Head of caudate nucleus (tissue), 42 donors: ENCODE measurements at regions not wholly inside any gene's neighbourhood (a gene's known extent, or its start where the extent isn't known, plus 50 kb on each side); places are given as distances from the start of the nearest gene placed in this dataset.
A peak's percentile ranks its signal among the peaks of the same experiment; 100 is the strongest.

ENCODE experiments used
- DNase-seq, 42 donors: peaks; one replicate each; pipeline versions ENCODE4 v3.0.0 to v3.0.0-alpha.2; 2020 to 2021; ENCODE audit warnings: mixed read lengths in 7 of 42
- intact Hi-C: fragments of 100-400 bp; cut with DNase I; formaldehyde crosslinking; loops from one replicate; pipeline ENCODE4 v1.15.0; 2022

DNA sequence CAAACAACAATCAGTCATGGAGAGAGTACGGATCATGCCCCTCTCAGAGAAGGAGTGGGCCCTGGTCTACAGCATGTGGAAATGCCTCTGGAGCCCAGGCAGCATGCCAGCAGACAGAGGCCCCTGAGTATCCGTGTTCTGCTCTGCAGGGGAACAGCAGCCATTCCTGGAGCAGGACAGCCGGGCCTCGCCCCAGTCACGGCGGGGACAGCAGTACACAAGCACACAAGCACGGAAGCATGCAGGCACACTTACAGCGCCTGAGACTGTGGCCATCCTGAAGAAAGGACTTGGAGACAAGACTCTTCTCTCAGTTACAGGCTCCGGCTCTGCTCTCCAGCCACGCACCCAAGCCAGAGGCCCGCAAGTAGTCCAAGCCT, 102.6 kb upstream of the ALDH1B1 start:
- peak in 2 of 42 donors; percentile 34 to 37 for DNase-seq
- intact Hi-C loops = no loop called here

DNA sequence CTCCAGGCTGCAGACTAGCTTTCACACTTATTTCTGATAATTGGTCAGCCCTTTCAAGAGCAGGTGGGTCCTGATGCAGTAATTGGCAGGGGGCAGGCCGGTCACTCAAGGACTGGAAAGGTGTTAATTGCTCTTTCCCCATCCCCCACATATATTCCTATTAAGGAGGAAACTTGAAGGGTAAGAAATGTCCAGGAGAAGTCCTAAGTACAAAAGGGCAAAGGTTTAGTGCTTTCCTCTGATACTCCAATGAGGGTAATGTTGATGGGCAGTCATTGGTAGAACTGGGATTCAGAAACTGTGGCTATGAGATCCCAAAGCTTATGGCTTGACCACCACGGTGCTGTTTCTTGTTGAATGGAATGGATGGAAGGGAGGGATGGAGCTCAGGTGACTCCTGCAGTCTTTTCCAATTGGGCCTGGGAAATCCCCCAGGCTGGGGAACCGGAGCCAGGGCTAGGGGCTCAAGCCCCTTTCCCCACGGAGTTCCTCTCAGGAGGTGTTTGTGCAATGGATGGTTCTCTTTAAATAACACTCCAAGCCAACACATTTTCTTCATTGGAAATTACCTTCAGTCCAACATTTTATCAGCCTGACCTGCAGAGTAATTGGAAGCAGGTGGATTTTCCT, 103.2 kb upstream of the ALDH1B1 start:
- intact Hi-C loops = no loop called here
- peak in 1 of 42 donors; percentile 8 for DNase-seq

DNA sequence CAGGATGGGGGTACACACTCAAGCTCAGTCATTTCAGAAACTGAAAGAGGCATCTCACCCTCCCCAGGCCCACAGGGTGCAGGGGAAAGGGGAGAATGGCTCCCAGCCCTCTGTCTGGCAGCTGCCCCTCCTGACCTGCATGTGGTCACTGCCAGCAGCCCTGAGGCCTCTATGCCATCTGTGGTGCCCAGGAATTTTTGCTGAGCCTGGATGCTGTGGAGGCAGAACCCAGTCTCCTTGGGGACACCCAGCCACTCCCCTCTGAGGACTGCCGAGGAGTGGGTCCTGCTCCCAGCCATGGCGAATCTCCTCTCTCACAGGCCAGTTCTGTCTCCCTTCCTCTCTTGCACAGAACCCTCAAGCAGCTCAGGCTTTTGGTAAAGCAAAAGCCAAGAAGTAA, 104.0 kb upstream of the ALDH1B1 start:
- DNase-seq = peak in 1 of 42 donors; percentile 40
- intact Hi-C loops = no loop called here

DNA sequence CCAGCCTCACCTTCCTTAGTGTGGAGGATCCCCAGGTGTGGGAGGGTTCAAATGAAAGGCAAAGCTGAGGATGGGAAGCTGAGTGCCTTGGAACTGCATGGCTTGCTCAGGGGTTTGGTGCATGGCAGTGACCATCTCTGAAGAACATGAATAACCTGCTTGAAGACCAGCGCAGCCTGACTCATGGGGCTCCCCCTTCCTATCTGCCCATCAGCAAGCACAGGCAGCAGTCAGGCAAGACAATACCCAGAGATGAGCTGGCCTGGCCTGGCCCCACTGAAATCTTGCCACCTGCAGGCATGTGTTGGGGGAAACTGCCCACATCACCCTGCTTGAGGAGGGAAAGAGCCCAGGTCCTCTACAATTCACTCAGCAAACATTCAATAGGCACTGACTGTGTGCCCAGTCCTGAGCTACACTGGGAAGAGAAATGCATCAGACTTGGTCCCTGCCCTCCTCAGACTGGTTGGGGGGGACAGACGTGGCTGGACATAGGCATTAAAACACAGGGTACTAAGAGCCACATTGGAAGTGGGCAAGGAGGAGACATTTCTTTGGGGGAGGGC, 105.0 kb upstream of the ALDH1B1 start:
- intact Hi-C loops = no loop called here
- peak in 1 of 42 donors; percentile 32 for DNase-seq

DNA sequence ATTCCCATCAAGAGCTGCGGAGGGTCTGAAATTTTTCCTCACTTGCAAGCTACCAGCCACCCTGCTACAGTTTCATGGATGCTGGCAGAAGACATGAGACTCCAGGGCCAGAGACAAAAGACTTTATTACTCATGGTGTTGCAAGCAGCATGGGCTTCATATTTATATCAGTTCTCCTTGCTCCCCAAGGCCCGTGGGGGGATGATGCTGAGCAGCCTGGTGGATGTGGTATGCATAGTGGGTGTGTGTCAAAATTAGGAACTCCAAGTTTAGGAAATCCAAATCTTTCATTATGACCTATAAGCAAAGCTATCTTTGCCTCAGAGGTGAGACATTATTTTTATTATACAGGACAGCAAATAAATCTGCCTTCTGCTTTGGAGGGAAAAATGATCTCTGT, 105.7 kb upstream of the ALDH1B1 start:
- peak in 1 of 42 donors; percentile 28 for DNase-seq
- intact Hi-C loops = no loop called here

DNA sequence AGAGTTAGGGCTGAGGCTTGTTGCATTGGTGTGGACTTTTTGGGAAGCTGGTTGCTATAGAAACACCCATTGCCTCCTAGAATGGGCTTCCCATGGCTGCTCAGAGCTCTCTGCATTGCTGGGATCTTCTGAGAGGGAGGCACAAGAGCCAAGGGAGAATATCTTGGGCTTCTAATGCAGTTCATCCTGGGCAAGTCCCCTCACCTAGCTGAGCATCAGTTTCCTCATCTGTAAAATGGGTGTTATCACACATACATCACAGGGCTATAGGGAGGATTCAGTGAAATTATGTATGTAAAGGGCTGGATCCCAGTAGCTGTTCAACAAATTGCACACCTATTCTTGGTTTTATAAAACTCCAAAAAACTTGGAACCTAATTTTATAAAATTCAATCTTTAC, 106.1 kb upstream of the ALDH1B1 start:
- intact Hi-C loops = no loop called here
- peak in 1 of 42 donors; percentile 17 for DNase-seq

- DNase-seq = peak in 1 of 42 donors; percentile 15
- intact Hi-C loops = no loop called here
These were observed 107.3 kb upstream of the ALDH1B1 start for GRCh38 chr9:38285236-38285635.

DNA sequence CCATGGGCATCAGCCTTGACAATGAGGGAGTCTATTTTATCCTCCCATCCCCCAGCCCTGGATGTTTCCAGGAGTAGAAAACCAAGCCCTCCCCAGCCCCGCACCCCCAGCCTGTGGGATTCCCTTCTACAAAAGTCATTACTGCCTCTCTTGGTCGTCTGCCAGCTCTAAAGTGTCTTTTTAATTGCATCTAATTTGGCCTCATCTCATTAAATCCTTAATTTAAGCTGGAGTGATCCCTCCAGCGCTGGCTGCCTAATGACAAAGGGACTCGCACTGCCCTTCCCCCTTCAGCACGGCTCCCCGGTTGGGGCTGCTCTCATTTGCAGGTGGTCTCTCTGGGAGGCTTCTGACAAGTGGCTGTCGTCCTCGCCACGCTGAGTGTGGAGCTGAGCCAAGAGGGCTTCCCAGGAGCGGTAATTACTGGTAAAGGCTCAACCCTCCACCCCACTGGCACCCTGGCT, 107.9 kb upstream of the ALDH1B1 start:
- peak in 3 of 42 donors; percentile 8 to 35 (median 11) for DNase-seq
- intact Hi-C loops = no loop called here

GRCh38 chr9:38284039-38284575, 108.4 kb upstream of the ALDH1B1 start:
- no peak for DNase-seq
- intact Hi-C loops = no loop called here

DNA sequence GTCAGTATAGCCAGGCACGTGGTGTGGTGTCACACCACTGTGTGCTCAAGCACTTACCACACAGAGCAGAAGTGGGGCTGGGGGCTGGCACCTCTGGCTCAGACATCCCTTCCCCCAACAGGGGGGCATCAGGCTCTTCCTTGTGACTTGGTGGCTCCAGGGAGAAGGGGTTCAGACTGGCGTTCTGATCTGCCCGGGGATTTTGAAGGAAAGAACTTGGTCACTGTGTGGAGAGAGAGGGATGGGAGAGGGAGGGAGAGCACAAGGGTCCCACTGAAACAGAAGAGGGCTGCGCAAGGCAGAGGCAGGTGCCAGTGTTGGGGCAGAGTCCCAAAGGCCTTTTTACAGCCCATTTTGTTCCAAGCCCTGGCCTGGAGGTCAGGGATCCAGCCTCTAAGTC, 109.7 kb upstream of the ALDH1B1 start:
- intact Hi-C loops = no loop called here
- DNase-seq = no peak

- intact Hi-C loops = no loop called here
- no peak for DNase-seq
These were observed 110.6 kb upstream of the ALDH1B1 start for GRCh38 chr9:38281917-38282316.

- DNase-seq = no peak
- intact Hi-C loops = no loop called here
These were observed 111.3 kb upstream of the ALDH1B1 start for GRCh38 chr9:38281196-38281595.

DNA sequence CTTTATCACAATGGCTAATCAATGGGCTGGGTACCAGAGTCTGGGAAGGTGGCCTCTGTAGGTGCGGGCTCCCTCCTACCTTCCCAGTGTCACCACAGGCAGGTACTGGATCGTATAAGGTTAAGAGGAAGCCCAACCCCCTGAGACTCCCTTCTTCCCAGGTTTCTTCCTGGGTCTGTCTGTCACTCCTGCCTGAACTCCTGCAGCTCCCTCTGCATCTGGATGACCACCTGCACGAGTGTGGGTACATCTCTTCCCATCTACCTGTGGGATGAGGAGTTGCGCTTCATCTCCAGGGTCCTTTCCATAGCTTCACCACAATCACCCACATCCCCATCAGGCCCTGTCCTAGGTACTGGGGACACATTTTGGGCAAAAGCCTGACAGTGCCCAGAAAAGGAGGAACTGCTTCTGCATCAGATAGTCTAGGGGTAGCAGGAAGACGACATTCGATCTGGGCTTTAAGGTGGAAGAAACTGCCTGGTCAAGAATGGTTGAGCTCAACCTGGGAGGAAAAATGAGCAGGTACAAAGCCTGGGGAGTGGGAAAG, 112.2 kb upstream of the ALDH1B1 start:
- DNase-seq = no peak
- intact Hi-C loops = no loop called here

- intact Hi-C loops = no loop called here
- DNase-seq = peak in 2 of 42 donors; percentile 12 to 21
These were observed 113.4 kb upstream of the ALDH1B1 start for GRCh38 chr9:38278931-38279679.

DNA sequence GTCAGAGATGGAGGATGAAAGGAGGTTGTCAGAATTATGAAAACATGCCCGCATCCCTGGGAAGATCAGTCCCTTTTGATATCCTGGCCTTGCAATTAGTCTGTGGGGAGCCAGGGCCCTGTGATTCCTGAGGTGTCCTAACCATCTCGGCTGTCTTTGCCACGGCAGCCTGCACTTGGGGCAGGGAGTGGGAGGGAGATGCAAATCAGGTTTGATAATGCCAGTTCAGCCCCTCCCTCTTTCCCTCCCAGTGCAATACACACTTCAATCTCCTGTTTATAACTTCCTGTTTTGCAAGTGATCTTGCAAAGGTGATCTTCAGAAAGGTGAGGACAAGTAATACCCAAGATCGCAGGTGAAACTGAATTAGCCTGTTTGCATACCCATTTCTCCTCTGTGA, 114.0 kb upstream of the ALDH1B1 start:
- intact Hi-C loops = no loop called here
- DNase-seq = peak in 1 of 42 donors; percentile 13

GRCh38 chr9:38277601-38278200, 114.8 kb upstream of the ALDH1B1 start:
- DNase-seq = peak in 2 of 42 donors; percentile 5 to 18
- intact Hi-C loops = no loop called here

GRCh38 chr9:38276771-38277439, 115.6 kb upstream of the ALDH1B1 start:
- intact Hi-C loops = no loop called here
- peak in 2 of 42 donors; percentile 10 to 33 for DNase-seq

DNA sequence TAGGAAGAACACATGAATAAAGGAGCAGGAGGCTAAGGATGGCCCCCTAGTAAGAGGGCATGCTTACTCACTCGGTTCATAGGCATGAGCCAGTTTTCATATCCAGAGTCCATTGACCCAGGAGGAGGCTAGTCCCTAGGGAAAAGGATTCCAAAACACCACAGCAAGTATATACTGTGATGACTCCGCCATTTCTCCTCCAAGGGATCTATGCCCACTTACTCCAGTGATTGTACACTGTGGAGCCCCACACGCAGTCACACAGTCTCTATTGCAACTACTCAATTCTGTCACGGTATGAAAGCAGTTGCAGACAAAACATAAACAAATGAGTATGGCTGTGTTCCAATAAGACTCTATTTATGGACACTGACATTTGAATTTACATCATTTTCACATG, 117.7 kb upstream of the ALDH1B1 start:
- intact Hi-C loops = no loop called here

DNA sequence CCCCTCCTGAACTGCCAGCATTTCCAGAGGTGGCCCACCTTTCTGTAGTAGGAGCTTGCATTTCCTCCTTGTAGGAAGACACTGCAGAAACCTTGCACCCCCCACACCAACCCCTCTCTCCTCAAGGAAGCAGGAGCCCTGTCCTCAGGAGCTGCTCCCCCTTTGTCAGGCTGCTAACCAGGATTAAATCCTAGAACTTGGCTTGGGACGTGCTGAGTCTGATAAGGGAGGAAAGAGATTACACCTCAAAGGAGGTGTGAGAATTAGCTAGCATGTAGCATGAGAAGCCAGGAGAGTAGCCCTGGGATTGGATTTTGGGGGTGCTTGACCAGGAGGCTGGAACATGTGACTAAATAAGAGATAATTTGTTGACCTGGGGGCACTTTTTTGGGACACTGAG, 119.8 kb upstream of the ALDH1B1 start:
- intact Hi-C loops = no loop called here
- DNase-seq = peak in 1 of 42 donors; percentile 9

More for the DNA sequence above, 117.7 kb upstream of the ALDH1B1 start:
- DNase-seq = peak in 1 of 42 donors; percentile 5
